ENCODE measurements at regions not wholly inside any gene's neighbourhood (a gene's known extent, or its start where the extent isn't known, plus 50 kb on each side); places are given as distances from the start of the nearest gene placed in this dataset.

- TF ChIP-seq GLIS3 (CRISPR knock-in tag; IDR thresholded peaks at IDR 0.05) (no peak), PPARA (CRISPR knock-in tag; IDR thresholded peaks at IDR 0.05; ENCODE audit: borderline replicate concordance) (no peak), CSRNP3 (CRISPR knock-in tag; IDR thresholded peaks at IDR 0.05) (no peak), SNAI2 (CRISPR knock-in tag; IDR thresholded peaks at IDR 0.05) (no peak), BACH2 (CRISPR knock-in tag; IDR thresholded peaks at IDR 0.05; ENCODE audit: borderline replicate concordance) (no peak), ARNTL (CRISPR knock-in tag; IDR thresholded peaks at IDR 0.05; ENCODE audit: borderline replicate concordance, low read depth) (no peak)
- TF ChIP-seq, protein P1, sequence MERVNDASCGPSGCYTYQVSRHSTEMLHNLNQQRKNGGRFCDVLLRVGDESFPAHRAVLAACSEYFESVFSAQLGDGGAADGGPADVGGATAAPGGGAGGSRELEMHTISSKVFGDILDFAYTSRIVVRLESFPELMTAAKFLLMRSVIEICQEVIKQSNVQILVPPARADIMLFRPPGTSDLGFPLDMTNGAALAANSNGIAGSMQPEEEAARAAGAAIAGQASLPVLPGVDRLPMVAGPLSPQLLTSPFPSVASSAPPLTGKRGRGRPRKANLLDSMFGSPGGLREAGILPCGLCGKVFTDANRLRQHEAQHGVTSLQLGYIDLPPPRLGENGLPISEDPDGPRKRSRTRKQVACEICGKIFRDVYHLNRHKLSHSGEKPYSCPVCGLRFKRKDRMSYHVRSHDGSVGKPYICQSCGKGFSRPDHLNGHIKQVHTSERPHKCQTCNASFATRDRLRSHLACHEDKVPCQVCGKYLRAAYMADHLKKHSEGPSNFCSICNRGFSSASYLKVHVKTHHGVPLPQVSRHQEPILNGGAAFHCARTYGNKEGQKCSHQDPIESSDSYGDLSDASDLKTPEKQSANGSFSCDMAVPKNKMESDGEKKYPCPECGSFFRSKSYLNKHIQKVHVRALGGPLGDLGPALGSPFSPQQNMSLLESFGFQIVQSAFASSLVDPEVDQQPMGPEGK (CRISPR knock-in tag; IDR thresholded peaks at IDR 0.05; ENCODE audit: borderline replicate concordance): no peak
These were observed 143.2 kb downstream of the PHLDA1 start for GRCh38 chr12:75888399-75888798.

Measured in SK-N-SH treated with all-trans-retinoic acid at 6 μM for 48 hours (cell line).